HG03139 (cell line): ENCODE measurements at regions not wholly inside any gene's neighbourhood (a gene's known extent, or its start where the extent isn't known, plus 50 kb on each side); places are given as distances from the start of the nearest gene placed in this dataset.
"Not testable (repeated sequence)": the region's sequence is repeated elsewhere in the genome, so short reads cannot be mapped to it uniquely, and the experiment has no call there.

Experiments used
- ATAC-seq: cut with Tn5 transposase; IDR thresholded peaks from one replicate; pipeline ENCODE4 v1.9.1; 2021; ENCODE audit not compliant: unreplicated experiment

GRCh38 chr10:85105614-85106255 lies 777.3 kb downstream of the CCSER2 start:
- no peak for ATAC-seq

- ATAC-seq = no peak
Measured at GRCh38 chr10:85111271-85111670, 782.9 kb downstream of the CCSER2 start.

GRCh38 chr10:85124603-85125051 lies 796.2 kb downstream of the CCSER2 start:
- ATAC-seq = no peak

GRCh38 chr10:85137253-85137652 lies 808.9 kb downstream of the CCSER2 start:
- no peak for ATAC-seq

- ATAC-seq = no peak
Measured at GRCh38 chr10:85138046-85138445, 809.7 kb downstream of the CCSER2 start.

GRCh38 chr10:85139124-85139523 lies 810.7 kb downstream of the CCSER2 start:
- no peak for ATAC-seq

GRCh38 chr10:85141520-85141919 lies 813.1 kb downstream of the CCSER2 start:
- ATAC-seq = not testable (repeated sequence)

GRCh38 chr10:85145966-85146365 lies 817.6 kb downstream of the CCSER2 start:
- ATAC-seq = no peak

GRCh38 chr10:85147346-85148250 lies 819.2 kb downstream of the CCSER2 start:
- ATAC-seq = no peak

- no peak for ATAC-seq
Measured at GRCh38 chr10:85148693-85149640, 820.6 kb downstream of the CCSER2 start.

GRCh38 chr10:85149766-85150165 lies 821.4 kb downstream of the CCSER2 start:
- no peak for ATAC-seq

GRCh38 chr10:85151506-85151905 lies 823.1 kb downstream of the CCSER2 start:
- no peak for ATAC-seq

- ATAC-seq = no peak
Measured at GRCh38 chr10:85152496-85152895, 824.1 kb downstream of the CCSER2 start.

- ATAC-seq = no peak
Measured at GRCh38 chr10:85152911-85153310, 824.5 kb downstream of the CCSER2 start.

GRCh38 chr10:85157206-85157605 lies 828.8 kb downstream of the CCSER2 start:
- no peak for ATAC-seq

GRCh38 chr10:85168243-85168642 lies 839.9 kb downstream of the CCSER2 start:
- ATAC-seq = no peak

GRCh38 chr10:85170026-85170425 lies 841.6 kb downstream of the CCSER2 start:
- ATAC-seq = no peak

- no peak for ATAC-seq
Measured at GRCh38 chr10:85175635-85176034, 847.2 kb downstream of the CCSER2 start.

GRCh38 chr10:85177767-85178166 lies 849.4 kb downstream of the CCSER2 start:
- no peak for ATAC-seq

GRCh38 chr10:85187047-85187446 lies 858.7 kb downstream of the CCSER2 start:
- no peak for ATAC-seq
